SK-N-SH (cell line): ENCODE measurements at regions not wholly inside any gene's neighbourhood (a gene's known extent, or its start where the extent isn't known, plus 50 kb on each side); places are given as distances from the start of the nearest gene placed in this dataset.

ENCODE experiments used
- CTCF ChIA-PET: fragments of 300-600, 350-600 bp; formaldehyde crosslinking; extraction: SDS; loops from one replicate; lab custom pipeline; 2021; lab: Yijun Ruan, JAX
- POLR2A ChIA-PET: fragments of 350-600 bp; sonication (Branson Sonifier 250); formaldehyde crosslinking; extraction: SDS; loops from one replicate; lab custom pipeline; 2020; ENCODE audit warnings: antibody characterized with exemption, inconsistent platforms; lab: Yijun Ruan, JAX
- DNase-seq: peaks from one replicate; pipeline ENCODE4 v3.0.0; 2012
- H2AFZ ChIP-seq: fragments of 200-600 bp; sonication (generic); 2 replicates; pipeline ENCODE4 v1.8.1; 2016; ENCODE audit warnings: antibody characterized with exemption, mild to moderate bottlenecking, low read depth
- H3F3A ChIP-seq: fragments of 200-600 bp; sonication (generic); replicated peaks from 2 replicates; pipeline ENCODE3; 2016; ENCODE audit warnings: antibody characterized with exemption, mild to moderate bottlenecking; ENCODE audit not compliant: insufficient read depth
- H3K27ac ChIP-seq, 2 experiments: fragments of 200-500 bp in 1 of 2; fragments of 200-600 bp in 1 of 2; sonication (Bioruptor generic) in 1 of 2; sonication (generic), shearing (Covaris generic) in 1 of 2; 2 replicates each; pipeline versions ENCODE4 v1.5.1 to v1.6.1; 2014 to 2016; ENCODE audit warnings: low read depth in 2 of 2, inconsistent platforms in 1 of 2, low read length in 1 of 2, mild to moderate bottlenecking in 1 of 2, mixed read lengths in 1 of 2
- H3K27me3 ChIP-seq: fragments of 200-600 bp; sonication (generic), shearing (Covaris generic); 2 replicates; pipeline ENCODE4 v1.6.1; 2016; ENCODE audit warnings: mixed run types; ENCODE audit not compliant: insufficient read depth
- H3K36me3 ChIP-seq, 2 experiments: fragments of 200-500 bp in 1 of 2; fragments of 200-600 bp in 1 of 2; sonication (Bioruptor generic) in 1 of 2; sonication (generic) in 1 of 2; replicated peaks in 1 of 2; 2 replicates each; pipeline versions ENCODE3 to v1.5.1; 2014 to 2016; ENCODE audit warnings: low read length in 1 of 2, mild to moderate bottlenecking in 1 of 2; ENCODE audit not compliant: insufficient read depth in 2 of 2, control insufficient read depth in 1 of 2
- H3K4me1 ChIP-seq, 2 experiments: fragments of 200-500 bp in 1 of 2; fragments of 200-600 bp in 1 of 2; sonication (Bioruptor generic) in 1 of 2; sonication (generic), shearing (Covaris generic) in 1 of 2; 2 replicates each; pipeline versions ENCODE4 v1.5.1 to v1.6.1; 2014 to 2016; ENCODE audit warnings: low read depth in 1 of 2, low read length in 1 of 2, mixed run types in 1 of 2; ENCODE audit not compliant: insufficient read depth in 2 of 2, control insufficient read depth in 1 of 2
- H3K4me2 ChIP-seq: fragments of 200-600 bp; sonication (generic), shearing (Covaris generic); 2 replicates; pipeline ENCODE4 v1.6.1; 2017; ENCODE audit warnings: mixed run types
- H3K4me3 ChIP-seq, 2 experiments: fragments of 200-500 bp in 1 of 2; fragments of 200-600 bp in 1 of 2; sonication (Bioruptor generic) in 1 of 2; sonication (generic), shearing (Covaris generic) in 1 of 2; 2 replicates each; pipeline versions ENCODE4 v1.5.1 to v1.8.1; 2014 to 2016; ENCODE audit warnings: low read depth in 2 of 2, inconsistent platforms in 1 of 2, low read length in 1 of 2, mild to moderate bottlenecking in 1 of 2, mixed read lengths in 1 of 2, moderate library complexity in 1 of 2
- H3K79me2 ChIP-seq: fragments of 200-600 bp; sonication (generic); 2 replicates; pipeline ENCODE4 v1.8.1; 2017; ENCODE audit warnings: mild to moderate bottlenecking; ENCODE audit not compliant: insufficient read depth
- H3K9ac ChIP-seq: fragments of 200-600 bp; sonication (generic); 2 replicates; pipeline ENCODE4 v1.6.1; 2017; ENCODE audit warnings: mixed run types
- H3K9me2 ChIP-seq: fragments of 200-600 bp; sonication (generic); 2 replicates; pipeline ENCODE4 v1.6.1; 2017; ENCODE audit warnings: mixed run types
- H3K9me3 ChIP-seq: fragments of 200-600 bp; sonication (generic); 2 replicates; pipeline ENCODE4 v1.6.1; 2017; ENCODE audit warnings: mixed run types, mild to moderate bottlenecking, moderate library complexity
- H4K20me1 ChIP-seq: fragments of 200-600 bp; sonication (generic); 2 replicates; pipeline ENCODE4 v1.6.1; 2017; ENCODE audit warnings: mild to moderate bottlenecking, mixed run types; ENCODE audit not compliant: insufficient read depth
- EZH2phosphoT487 ChIP-seq: fragments of 200-600 bp; sonication (generic); IDR thresholded peaks from 2 replicates; pipeline ENCODE4 v1.6.1; 2017; ENCODE audit warnings: low read depth, mixed run types, mild to moderate bottlenecking, antibody characterized with exemption, moderate library complexity, borderline replicate concordance
- FOXJ3 ChIP-seq: sonication (generic); formaldehyde crosslinking; IDR thresholded peaks from 2 replicates; pipeline ENCODE4 v1.5.1; 2020; ENCODE audit warnings: mild to moderate bottlenecking, missing genetic modification reagents
- FOXM1 ChIP-seq: IDR thresholded peaks from 2 replicates; pipeline ENCODE4 v1.4.0; 2012; ENCODE audit warnings: low read depth, mild to moderate bottlenecking
- GABPA ChIP-seq: IDR thresholded peaks from 2 replicates; pipeline ENCODE4 v1.4.0; 2012; ENCODE audit warnings: low read depth, mild to moderate bottlenecking
- IRF3 ChIP-seq: fragments of 150-350 bp; IDR thresholded peaks from 2 replicates; pipeline ENCODE4 v1.6.1; 2016; ENCODE audit warnings: mild to moderate bottlenecking, low read depth, low read length
- MAX ChIP-seq: IDR thresholded peaks from 2 replicates; pipeline ENCODE4 v1.4.0; 2012; ENCODE audit warnings: low read depth
- MEF2A ChIP-seq: IDR thresholded peaks from 2 replicates; pipeline ENCODE4 v1.4.0; 2012; ENCODE audit warnings: low read depth, borderline replicate concordance
- MXI1 ChIP-seq: IDR thresholded peaks from 2 replicates; pipeline ENCODE4 v1.6.1; 2012; ENCODE audit warnings: mild to moderate bottlenecking, low read depth, low read length, improper control_type of control experiment
- NFIC ChIP-seq: IDR thresholded peaks from 2 replicates; pipeline ENCODE4 v1.4.0; 2012; ENCODE audit warnings: borderline replicate concordance
- RAD21 ChIP-seq: IDR thresholded peaks from 2 replicates; pipeline ENCODE4 v1.6.1; 2012; ENCODE audit warnings: mild to moderate bottlenecking, low read length
- RCOR1 ChIP-seq: fragments of 150-350 bp; IDR thresholded peaks from 2 replicates; pipeline ENCODE4 v1.6.1; 2017; ENCODE audit warnings: antibody characterized with exemption, low read length
- TEAD4 ChIP-seq: IDR thresholded peaks from 2 replicates; pipeline ENCODE4 v1.4.0; 2012; ENCODE audit warnings: mild to moderate bottlenecking, borderline replicate concordance; ENCODE audit not compliant: insufficient read depth
- ZBTB33 ChIP-seq: IDR thresholded peaks from 2 replicates; pipeline ENCODE4 v1.4.0; 2012; ENCODE audit warnings: low read depth, borderline replicate concordance
- WGBS: methylation state at CpG from one replicate; pipeline ENCODE4 v1.1.6; 2017; ENCODE audit warnings: low lambda C conversion rate; 5-methylcytosine and 5-hydroxymethylcytosine counted together

- H4K20me1 ChIP-seq: no peaks in the 10 kb centered on the region
- 53% methylated on average over 4 of the region's 4 CpGs for WGBS
- no peak overlapping the region for H3K4me3 ChIP-seq
- H3K9ac ChIP-seq: no peak overlapping the region
- no peaks in the 10 kb centered on the region for H3K79me2 ChIP-seq
- no peaks in the 10 kb centered on the region for H3K9me2 ChIP-seq
- no peaks in the 10 kb centered on the region for H3K36me3 ChIP-seq
- no peaks in the 10 kb centered on the region for H3K4me1 ChIP-seq
- DNase-seq: no peak
- H3K27me3 ChIP-seq: no peaks in the 10 kb centered on the region
- no peak overlapping the region for H3K27ac ChIP-seq
- no peak overlapping the region for H3K4me2 ChIP-seq
- ChIA-PET CTCF (no interaction called here), POLR2A (no interaction called here)
- H3K9me3 ChIP-seq: no peaks in the 10 kb centered on the region
- TF ChIP-seq IRF3 (no peak), MAX (no peak), FOXM1 (no peak), ZBTB33 (no peak), TEAD4 (no peak), GABPA (no peak), FOXJ3 (CRISPR knock-in tag) (no peak), RCOR1 (no peak), MXI1 (no peak), RAD21 (no peak), EZH2phosphoT487 (no peak), NFIC (no peak)
- no peaks in the 10 kb centered on the region for H3F3A ChIP-seq
- no peak overlapping the region for H2AFZ ChIP-seq
Measured at GRCh38 chr10:83225781-83226180, 913.5 kb upstream of the GHITM start.

- no peaks in the 10 kb centered on the region for H3K36me3 ChIP-seq
- no peak overlapping the region for H3K4me2 ChIP-seq
- H3K27ac ChIP-seq: no peak overlapping the region
- no peak for DNase-seq
- H3K9ac ChIP-seq: no peak overlapping the region
- POLR2A ChIA-PET: no interaction called here
- no peak overlapping the region for H2AFZ ChIP-seq
- H3F3A ChIP-seq: no peaks in the 10 kb centered on the region
- H3K27me3 ChIP-seq: no peaks in the 10 kb centered on the region
- no peaks in the 10 kb centered on the region for H3K4me1 ChIP-seq
- no peak for TF ChIP-seq MEF2A
- TF ChIP-seq IRF3: no peak
- no peak for TF ChIP-seq NFIC
- TF ChIP-seq FOXJ3 (CRISPR knock-in tag): no peak
- no peaks in the 10 kb centered on the region for H3K9me3 ChIP-seq
- 81% methylated on average over 8 of the region's 8 CpGs for WGBS
- H3K9me2 ChIP-seq: no peaks in the 10 kb centered on the region
- CTCF ChIA-PET: no interaction called here
- H3K79me2 ChIP-seq: no peaks in the 10 kb centered on the region
- H4K20me1 ChIP-seq: no peaks in the 10 kb centered on the region
- no peak overlapping the region for H3K4me3 ChIP-seq
Measured at GRCh38 chr10:83229991-83230390, 909.3 kb upstream of the GHITM start.
